HUDEP-2 (cell line): ENCODE measurements at regions not wholly inside any gene's neighbourhood (a gene's known extent, or its start where the extent isn't known, plus 50 kb on each side); places are given as distances from the start of the nearest gene placed in this dataset.

ENCODE experiments used
- DNase-seq, 76 experiments: peaks; one replicate each; lab custom pipeline; 2025; ENCODE audit not compliant: unreplicated experiment in 76 of 76; lab: John Stamatoyannopoulos, UW

DNA sequence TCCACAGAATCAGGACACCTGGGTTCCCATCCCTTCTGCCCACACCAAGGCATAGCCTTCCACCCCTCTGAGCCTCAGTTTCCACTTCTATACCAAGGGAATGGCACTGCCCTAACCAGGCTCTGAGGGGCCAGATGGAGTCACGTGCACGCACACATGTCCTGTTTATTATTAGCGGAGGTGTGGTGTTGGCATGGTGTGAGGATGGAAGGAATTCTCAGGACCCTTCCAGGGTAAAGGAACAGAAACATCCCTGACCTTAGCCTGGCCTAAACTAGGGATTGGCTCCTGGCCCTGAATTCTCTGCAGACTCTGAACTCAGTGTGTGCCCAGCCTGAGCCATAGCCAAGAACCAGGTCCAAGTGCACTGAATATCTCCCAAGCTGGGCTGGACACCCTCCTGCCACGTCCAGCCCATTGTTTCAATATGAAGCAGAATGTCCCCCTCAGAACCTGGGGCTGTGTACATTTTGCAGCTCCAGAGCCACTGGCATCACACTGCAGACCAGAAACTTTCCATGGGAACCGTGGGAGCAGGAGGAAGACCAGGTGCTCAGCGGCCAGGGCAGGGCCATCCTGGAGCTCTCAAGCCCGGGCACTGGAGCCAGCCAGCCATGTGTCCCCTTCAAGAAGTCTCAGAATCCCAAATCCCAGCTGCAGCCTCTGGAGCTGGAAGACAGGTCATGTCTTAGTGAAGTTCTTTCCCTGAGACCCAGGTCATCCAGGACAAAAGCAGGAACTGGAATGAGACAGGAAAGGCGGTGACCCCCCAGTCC is 208.4 kb downstream of the ANKRD60 start:
- no peak for DNase-seq

DNA sequence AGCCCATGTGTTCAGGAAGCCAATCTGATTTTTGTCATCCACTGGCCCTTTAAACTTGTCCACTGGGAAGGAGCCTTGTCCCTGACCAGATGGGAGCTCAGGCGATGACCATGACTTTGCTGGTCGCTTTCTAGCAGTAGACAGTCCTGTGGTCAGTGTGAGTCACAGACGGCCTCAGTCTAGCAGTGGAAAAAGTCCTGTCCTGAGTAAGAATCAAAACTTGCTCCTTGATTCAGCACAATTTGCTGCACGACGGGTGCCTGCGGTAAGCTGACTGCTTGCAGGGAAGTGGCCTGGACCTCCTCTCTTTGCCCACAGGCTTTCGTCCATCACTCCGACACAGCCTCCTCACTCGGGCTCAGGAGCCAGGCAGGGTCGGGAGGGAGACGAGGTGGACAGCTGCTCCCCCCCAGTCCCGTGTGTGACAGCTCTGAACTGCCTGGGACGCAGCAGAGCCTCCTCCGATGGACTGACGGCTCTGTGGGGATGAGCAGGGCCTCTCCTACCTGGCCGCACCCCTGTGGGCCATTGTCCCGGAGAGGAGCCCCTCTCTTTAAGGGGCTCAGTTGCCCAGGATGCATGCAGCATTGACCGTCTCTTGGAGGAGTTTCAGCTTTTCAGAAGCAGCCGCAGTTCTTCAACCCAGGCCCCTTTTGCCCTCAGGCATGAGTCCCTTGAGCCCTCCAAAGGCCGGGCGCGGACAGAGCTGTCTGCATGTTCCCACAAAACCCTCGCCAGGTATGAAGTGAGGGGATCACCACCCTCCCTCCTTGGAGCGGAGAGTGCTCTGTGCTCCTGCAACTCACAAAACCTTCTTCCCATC is 209.2 kb downstream of the ANKRD60 start:
- no peak for DNase-seq

DNA sequence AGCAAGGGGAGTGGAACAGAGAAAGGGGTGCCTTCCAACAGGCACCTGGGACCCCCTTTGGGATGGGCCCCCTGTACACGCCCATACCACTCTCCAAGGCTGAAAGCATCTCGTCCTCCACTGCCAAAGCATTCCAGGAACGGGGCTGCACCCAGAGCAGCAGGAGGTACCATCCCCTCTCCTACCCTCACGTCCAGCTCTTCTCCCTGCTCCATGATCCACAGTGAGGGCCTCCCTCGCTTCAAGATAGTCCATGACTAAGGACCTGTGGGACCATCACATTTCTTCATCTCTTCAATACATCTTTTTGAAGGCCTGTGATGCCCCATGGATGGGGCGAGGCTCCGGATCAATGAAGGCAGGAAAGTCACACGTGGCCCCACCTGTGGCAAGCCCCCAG is 209.9 kb downstream of the ANKRD60 start:
- DNase-seq, result no peak

GRCh38 chr20:58017970-58018530 is 210.4 kb downstream of the ANKRD60 start:
- no peak for DNase-seq

GRCh38 chr20:58017231-58017969 is 211.1 kb downstream of the ANKRD60 start:
- DNase-seq, result no peak

GRCh38 chr20:58016779-58017178 is 211.7 kb downstream of the ANKRD60 start:
- no peak for DNase-seq

DNA sequence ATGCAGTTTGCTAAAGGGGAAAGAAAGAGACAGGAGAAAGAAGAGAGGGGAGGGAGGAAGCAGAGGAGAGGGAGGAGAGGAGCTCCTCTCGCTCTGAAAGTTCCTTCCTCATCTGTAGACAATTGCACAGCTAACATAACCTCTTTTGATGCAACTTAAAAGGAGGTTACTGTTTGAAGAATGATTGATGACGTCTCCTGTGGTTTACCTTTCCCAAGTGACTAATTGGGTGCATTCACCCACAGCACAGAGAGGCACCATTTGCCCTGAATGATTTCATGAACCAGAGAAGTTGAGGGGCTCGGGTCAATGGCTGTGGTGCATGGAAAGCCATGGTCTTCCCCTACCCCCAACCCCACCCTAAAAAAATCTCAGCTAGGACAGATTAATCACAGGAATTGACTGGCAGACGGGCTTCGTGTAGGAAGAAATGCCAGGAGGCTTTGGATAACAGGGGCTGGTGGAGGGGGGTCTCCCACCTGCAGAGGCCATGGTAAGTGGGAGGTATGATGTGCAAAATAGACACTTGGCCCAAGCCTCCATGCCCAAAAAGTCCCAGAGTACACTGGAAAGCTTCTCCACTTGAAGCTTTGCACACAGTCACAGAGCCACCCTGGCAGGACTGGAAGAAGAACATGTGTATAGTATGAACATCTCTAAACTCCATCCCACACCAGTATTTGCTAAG is 213.7 kb downstream of the ANKRD60 start:
- DNase-seq, result no peak

- no peak for DNase-seq
These were observed 215.5 kb downstream of the ANKRD60 start for GRCh38 chr20:58012731-58013510.

DNA sequence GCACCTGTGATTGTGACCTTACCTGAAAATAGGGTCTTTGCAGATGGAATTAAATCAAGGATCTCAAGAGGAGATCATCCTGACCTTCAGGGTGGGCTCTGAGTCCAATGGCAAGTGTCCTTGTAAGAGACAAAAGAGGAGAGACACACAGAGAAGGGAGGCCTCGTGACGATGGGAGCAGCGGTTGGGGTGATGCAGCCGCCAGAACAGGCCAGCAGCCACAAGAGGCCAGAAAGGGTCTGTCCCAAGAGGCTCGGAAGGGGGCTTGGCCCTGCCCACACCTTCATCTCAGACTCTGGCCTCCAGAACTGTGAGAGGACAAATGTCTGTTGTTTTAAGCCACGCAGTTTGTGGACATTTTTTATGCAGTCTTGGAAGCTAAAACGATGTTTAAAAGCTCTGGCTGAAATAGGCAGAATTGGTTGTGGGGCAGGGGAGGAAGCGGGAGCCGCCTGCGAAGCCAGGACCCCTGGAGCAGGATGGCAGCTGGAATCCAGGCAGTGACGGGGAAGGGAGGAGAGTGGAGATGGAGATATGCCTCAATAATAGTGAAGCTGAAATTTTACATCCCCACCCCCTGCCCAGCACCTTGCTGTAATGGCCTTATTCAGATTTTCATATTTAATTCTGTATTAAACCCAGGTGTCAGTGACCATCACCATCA is 216.4 kb downstream of the ANKRD60 start:
- no peak for DNase-seq

- no peak for DNase-seq
These were observed 217.1 kb downstream of the ANKRD60 start for GRCh38 chr20:58011106-58011946.

GRCh38 chr20:58010666-58011065 is 217.8 kb downstream of the ANKRD60 start:
- DNase-seq, result no peak

DNA sequence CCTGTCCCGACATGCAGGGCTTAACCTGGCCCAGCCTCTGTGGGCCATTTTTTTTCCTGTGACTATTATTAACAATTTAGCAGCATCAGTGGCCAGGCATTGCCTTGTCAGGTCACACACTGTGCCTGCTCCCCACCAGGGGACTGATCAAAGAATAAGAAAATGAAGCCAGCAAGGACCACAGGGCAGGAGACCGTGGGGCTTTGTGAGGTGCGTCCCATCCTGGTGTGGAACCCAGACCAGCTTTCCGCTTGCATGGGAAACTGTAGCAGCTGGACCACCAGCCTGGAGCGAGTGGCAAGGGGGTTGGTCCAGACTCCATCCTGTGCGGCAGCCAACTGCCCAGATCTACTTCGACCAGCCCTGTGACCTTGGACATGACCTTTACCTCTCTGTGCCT is 218.3 kb downstream of the ANKRD60 start:
- DNase-seq, result no peak

DNA sequence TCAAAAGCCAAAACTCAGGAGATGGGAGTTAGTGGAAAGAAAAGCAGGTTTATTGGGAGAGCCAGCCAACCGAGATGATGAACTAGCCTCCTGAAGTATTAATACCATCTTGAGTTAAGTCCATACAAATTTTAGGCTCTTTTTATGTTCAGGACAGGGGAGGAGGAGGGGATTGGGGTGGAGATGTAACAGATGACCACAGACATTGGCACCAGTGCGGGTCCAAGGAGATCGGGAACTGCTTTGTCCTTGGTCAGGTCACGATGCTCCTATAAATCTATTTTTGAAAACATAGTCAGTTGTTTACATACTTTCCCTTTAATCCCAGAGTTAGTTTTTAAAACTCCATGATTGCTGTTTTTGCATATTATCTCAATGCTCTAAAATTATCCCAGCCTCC is 219.6 kb downstream of the ANKRD60 start:
- DNase-seq, result no peak

DNA sequence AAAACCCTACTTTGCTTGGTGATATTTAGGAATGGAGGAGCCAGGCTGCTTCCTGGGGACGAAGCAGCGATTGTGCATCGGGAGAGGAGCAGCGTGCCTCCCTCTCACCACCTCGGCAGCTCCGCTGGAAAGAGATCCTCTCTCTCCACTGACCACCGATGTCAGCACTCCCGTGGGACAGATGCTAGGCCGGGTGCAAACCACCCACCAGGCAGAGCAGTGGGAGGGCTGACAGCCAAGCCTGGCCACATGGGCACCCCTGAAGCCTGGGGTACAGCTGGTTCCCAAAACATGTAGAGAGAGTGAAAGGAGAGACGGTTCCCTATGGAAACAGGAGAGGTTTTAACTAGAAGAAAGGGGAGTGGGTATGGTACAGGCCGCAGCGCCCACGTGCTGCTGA is 220.0 kb downstream of the ANKRD60 start:
- no peak for DNase-seq

DNA sequence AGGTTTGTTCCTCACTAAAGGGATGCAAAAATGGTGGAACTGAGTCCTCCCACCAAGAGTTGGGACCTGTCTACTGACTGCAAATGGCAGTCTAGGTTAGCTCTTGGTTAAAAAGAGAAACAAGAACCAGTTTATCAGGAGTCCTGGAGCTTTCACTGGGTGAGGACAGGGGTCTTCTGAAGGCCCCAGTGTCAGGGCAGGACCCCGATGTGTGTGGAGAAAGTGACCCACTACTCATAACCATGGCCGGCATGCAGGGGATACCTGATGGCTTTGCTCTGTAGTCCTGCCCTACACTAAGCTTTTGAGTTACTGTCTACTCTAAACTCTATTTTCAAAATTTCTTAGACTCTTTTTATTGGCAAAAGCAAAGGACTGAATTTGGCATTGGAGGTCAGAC is 220.5 kb downstream of the ANKRD60 start:
- no peak for DNase-seq

DNA sequence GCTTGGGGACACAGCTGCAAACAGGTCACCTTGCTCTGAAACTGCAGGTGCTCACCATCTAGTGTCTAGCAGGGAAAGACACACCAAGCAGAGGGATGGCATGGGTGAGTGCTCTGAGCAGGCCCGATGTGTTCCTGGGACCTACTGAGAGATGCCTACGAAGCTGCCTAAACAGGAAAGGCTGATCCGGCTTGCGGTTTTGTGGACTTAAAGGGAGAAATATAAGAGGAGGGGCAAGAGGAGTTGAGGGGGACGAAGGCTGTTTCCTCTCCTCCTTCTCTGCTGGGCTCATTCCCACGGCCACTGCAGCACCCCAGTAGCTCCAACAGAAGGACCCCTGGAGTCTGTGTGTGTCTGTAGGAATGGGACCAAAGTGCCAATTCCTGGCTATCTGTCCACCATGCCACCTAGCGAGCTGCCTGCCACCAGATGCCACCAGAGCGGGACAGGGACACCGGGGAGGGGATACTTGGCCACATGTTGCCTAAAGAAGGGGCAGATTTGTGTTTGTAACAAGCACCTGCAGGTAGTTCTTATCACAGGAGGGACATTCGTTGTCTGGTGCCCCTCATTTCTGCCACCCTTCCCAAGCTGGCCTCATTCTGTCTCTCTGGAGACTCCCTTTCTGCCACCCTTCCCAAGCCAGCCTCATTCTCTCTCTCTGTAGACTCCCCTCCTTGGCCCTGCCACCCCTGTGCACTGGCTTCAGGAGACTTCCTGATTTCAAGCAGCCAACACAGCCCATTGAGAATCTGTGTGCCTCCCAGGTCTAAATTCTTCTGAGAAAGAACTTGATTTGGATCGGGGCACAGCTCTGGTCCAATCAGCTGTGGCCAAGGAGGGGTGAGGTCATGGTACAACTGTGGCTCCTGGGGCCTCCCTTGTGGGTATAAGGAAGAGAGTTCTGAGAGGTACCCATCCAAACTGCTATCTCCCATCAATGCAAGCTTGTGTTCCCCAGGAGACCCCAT is 221.8 kb downstream of the ANKRD60 start:
- no peak for DNase-seq
